Endothelial cell (in vitro differentiated cells): ENCODE measurements at regions not wholly inside any gene's neighbourhood (a gene's known extent, or its start where the extent isn't known, plus 50 kb on each side); places are given as distances from the start of the nearest gene placed in this dataset.

Source experiments
- DNase-seq: peaks from one replicate; pipeline ENCODE4 v3.0.0; 2021; ENCODE audit warnings: low spot score
- H3K27ac Mint-ChIP-seq: one replicate; pipeline ENCODE4 v1.8.0; 2021; ENCODE audit warnings: mixed read lengths, inconsistent platforms; ENCODE audit not compliant: unreplicated experiment
- H3K27me3 Mint-ChIP-seq: one replicate; pipeline ENCODE4 v1.8.0; 2021; ENCODE audit warnings: mild to moderate bottlenecking, moderate library complexity, mixed read lengths, inconsistent platforms; ENCODE audit not compliant: unreplicated experiment
- H3K36me3 Mint-ChIP-seq: one replicate; pipeline ENCODE4 v1.8.0; 2021; ENCODE audit warnings: mild to moderate bottlenecking, low read depth, mixed read lengths, inconsistent platforms; ENCODE audit not compliant: unreplicated experiment
- H3K4me1 Mint-ChIP-seq: one replicate; pipeline ENCODE4 v1.8.0; 2021; ENCODE audit warnings: mild to moderate bottlenecking, mixed read lengths, inconsistent platforms; ENCODE audit not compliant: unreplicated experiment
- H3K4me3 Mint-ChIP-seq: one replicate; pipeline ENCODE4 v1.8.0; 2021; ENCODE audit warnings: mild to moderate bottlenecking, mixed read lengths, inconsistent platforms; ENCODE audit not compliant: unreplicated experiment
- H3K9me3 Mint-ChIP-seq: one replicate; pipeline ENCODE4 v1.8.0; 2021; ENCODE audit warnings: mixed read lengths, inconsistent platforms; ENCODE audit not compliant: unreplicated experiment
- TF ChIP-seq, protein P1 (sequence below): fragments of 200-600 bp; sonication (generic); IDR thresholded peaks from one replicate; pipeline ENCODE4 v1.5.0; 2021; ENCODE audit warnings: antibody characterized with exemption; ENCODE audit not compliant: unreplicated experiment

DNA sequence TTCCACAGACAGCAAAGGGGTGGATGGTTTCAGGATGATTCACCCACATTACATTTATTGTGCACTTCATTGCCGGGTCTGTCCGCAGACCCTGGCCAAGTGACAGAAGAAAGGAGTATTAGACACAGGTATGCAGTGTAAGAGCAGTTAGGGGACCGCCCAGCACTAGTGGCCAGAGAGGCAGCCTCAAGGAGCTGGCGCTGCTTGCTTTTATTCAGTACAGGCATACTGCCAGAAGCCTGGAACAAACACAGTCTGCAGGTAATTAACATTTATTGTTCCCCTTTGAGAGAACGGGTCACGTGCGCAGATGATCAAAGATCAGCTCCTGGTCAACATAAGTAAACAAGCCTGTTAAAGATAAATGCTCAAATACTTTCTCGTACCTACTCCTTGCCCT, 1639.0 kb upstream of the IGFBP7 start:
- no peaks in the 10 kb centered on the region for H3K4me1 Mint-ChIP-seq
- no peaks in the 10 kb centered on the region for H3K27me3 Mint-ChIP-seq
- DNase-seq, result no peak
- H3K4me3 Mint-ChIP-seq, result no peak overlapping the region
- TF ChIP-seq, protein P1, sequence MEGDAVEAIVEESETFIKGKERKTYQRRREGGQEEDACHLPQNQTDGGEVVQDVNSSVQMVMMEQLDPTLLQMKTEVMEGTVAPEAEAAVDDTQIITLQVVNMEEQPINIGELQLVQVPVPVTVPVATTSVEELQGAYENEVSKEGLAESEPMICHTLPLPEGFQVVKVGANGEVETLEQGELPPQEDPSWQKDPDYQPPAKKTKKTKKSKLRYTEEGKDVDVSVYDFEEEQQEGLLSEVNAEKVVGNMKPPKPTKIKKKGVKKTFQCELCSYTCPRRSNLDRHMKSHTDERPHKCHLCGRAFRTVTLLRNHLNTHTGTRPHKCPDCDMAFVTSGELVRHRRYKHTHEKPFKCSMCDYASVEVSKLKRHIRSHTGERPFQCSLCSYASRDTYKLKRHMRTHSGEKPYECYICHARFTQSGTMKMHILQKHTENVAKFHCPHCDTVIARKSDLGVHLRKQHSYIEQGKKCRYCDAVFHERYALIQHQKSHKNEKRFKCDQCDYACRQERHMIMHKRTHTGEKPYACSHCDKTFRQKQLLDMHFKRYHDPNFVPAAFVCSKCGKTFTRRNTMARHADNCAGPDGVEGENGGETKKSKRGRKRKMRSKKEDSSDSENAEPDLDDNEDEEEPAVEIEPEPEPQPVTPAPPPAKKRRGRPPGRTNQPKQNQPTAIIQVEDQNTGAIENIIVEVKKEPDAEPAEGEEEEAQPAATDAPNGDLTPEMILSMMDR, result no peak
- no peak overlapping the region for H3K27ac Mint-ChIP-seq
- H3K36me3 Mint-ChIP-seq, result no peaks in the 10 kb centered on the region
- H3K9me3 Mint-ChIP-seq, result no peaks in the 10 kb centered on the region

DNA sequence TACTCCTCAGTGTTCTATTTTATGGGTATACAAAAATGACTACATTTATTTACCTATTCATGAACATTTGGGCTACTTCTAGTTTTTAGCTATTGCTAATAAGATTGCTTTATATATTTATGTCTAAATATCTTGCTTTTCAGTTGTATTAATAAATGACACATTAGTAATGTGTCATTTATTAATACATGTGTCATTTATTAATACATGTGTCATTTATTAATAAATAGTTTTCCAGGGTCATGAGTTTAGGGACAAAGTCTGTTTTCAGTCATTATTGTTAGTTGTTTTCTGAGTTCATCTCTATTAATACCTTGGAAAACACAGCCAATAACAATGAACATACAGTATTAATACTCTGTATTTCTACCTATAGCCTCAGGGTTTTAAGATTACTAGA, 1630.7 kb upstream of the IGFBP7 start:
- no peak overlapping the region for H3K4me3 Mint-ChIP-seq
- no peak for DNase-seq
- H3K9me3 Mint-ChIP-seq, result no peaks in the 10 kb centered on the region
- no peaks in the 10 kb centered on the region for H3K36me3 Mint-ChIP-seq
- TF ChIP-seq, protein P1, result no peak
- no peak overlapping the region for H3K27ac Mint-ChIP-seq
- no peaks in the 10 kb centered on the region for H3K4me1 Mint-ChIP-seq
- no peaks in the 10 kb centered on the region for H3K27me3 Mint-ChIP-seq

DNA sequence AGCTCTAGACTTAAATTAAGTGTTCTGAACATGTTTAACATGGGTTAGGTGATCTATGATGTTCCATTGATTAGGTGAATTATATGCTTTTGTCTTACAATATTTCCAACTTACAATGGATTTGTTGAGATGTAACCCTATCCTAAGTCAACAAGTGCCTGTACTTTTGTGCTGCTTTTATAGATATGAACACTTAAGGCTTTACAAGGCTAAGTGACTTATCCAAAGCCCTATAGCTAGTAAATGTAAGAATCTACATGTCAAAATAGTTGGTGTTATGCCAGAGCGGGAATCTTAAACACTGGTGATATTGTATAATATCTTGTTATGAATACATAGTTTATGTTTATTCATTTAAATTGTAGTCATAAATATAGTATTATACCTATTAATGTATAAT, 1629.1 kb upstream of the IGFBP7 start:
- no peak overlapping the region for H3K27ac Mint-ChIP-seq
- H3K27me3 Mint-ChIP-seq, result no peaks in the 10 kb centered on the region
- no peaks in the 10 kb centered on the region for H3K4me1 Mint-ChIP-seq
- DNase-seq, result no peak
- no peaks in the 10 kb centered on the region for H3K9me3 Mint-ChIP-seq
- no peaks in the 10 kb centered on the region for H3K36me3 Mint-ChIP-seq
- TF ChIP-seq, protein P1, result no peak
- no peak overlapping the region for H3K4me3 Mint-ChIP-seq

DNA sequence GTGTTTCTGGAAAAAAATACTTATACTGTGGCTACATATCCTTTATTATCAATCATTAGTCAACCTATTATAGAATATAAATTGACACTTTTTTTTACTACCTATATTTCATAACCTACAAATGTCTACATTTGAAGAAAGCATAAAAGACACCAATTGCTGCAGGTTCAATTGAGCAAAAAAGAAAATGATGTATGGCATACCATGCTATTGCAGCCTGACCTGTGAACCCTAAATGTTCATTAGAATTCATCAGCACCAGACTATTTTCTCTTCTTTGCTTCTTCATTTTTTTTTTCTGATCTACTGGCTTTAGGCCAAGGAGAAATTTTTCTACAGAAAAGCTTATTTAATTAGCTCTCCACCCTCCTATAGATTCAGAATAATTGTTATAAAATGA, 1628.2 kb upstream of the IGFBP7 start:
- DNase-seq, result no peak
- Mint-ChIP-seq H3K4me3 (no peak overlapping the region), H3K27ac (no peak overlapping the region), H3K36me3 (no peaks in the 10 kb centered on the region), H3K27me3 (no peaks in the 10 kb centered on the region), H3K9me3 (no peaks in the 10 kb centered on the region), H3K4me1 (no peaks in the 10 kb centered on the region)
- TF ChIP-seq, protein P1, result no peak

DNA sequence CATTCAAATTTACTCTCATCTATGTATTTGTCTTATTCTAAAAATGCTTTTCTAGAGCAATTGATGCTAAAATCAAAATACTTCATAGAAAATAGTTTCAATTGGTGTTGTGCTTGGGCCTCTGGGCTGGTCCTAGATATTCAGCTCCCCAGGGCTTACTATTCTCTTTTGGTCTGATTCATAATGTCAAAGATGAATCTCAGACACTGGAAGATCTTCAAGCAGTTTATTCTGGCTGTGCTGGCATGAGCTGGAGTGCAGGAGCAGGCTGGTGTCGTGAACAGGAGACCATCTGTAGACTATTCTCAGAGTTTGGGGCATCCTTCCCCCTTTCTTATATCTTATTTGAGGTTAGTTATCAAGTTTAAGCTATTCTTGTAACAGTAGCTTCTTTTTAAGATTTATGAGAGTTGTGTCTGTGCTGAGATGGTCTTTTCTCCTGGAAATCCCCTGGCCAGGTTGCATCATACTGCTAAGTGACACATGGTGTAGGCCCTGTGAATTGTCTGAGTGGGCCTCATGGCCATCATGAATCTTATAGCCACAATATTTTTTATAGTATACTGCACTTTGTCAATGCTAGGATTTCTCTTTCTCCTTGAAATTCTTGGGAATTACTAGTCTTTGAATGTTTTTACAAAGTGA, 1624.0 kb upstream of the IGFBP7 start:
- TF ChIP-seq, protein P1, result no peak
- H3K27ac Mint-ChIP-seq, result no peak overlapping the region

More for the DNA sequence above, 1624.0 kb upstream of the IGFBP7 start:
- Mint-ChIP-seq H3K9me3 (no peaks in the 10 kb centered on the region), H3K4me1 (no peaks in the 10 kb centered on the region), H3K4me3 (no peak overlapping the region), H3K27me3 (no peaks in the 10 kb centered on the region), H3K36me3 (no peaks in the 10 kb centered on the region)
- DNase-seq, result no peak
